Pancreas (tissue), 10 donors: ENCODE measurements at regions not wholly inside any gene's neighbourhood (a gene's known extent, or its start where the extent isn't known, plus 50 kb on each side); places are given as distances from the start of the nearest gene placed in this dataset.
A peak's percentile ranks its signal among the peaks of the same experiment; 100 is the strongest.

Source experiments
- ATAC-seq, 4 donors: fragments of 200-7000 bp; cut with Tn5 transposase; one replicate each; pipeline versions ENCODE4 v1.8.0 to v1.9.1; 2020; ENCODE audit warnings: mild to moderate bottlenecking in 4 of 4, moderate library complexity in 4 of 4
- DNase-seq, 6 donors: peaks; one replicate each; pipeline ENCODE4 v3.0.0-alpha.2; 2020
- FAIRE-seq: peaks from 2 replicates; lab custom pipeline; 2012; peaks lifted over from hg19 to GRCh38; lab: Jason Lieb, UNC
- H3K27ac ChIP-seq, 4 donors: fragments of 200-600 bp; sonication (generic); 1 replicate in 3 of 4; 2 replicates in 1 of 4; pipeline versions ENCODE4 v1.5.0 to v1.8.0; 2020
- H3K27me3 ChIP-seq, 4 donors: fragments of 200-600 bp; one replicate each; pipeline ENCODE4 v1.8.0; 2021
- H3K36me3 ChIP-seq, 3 donors: fragments of 200-600 bp; sonication (generic) in 1 of 3; one replicate each; pipeline versions ENCODE4 v1.5.0 to v1.8.0; 2020 to 2021
- H3K4me1 ChIP-seq, 3 donors: fragments of 200-600 bp; one replicate each; pipeline ENCODE4 v1.8.0; 2021
- H3K4me3 ChIP-seq, 4 donors: fragments of 200-600 bp; sonication (generic) in 2 of 4; one replicate each; pipeline versions ENCODE4 v1.5.0 to v1.8.0; 2020 to 2021
- H3K9me3 ChIP-seq, 4 donors: fragments of 200-600 bp; one replicate each; pipeline ENCODE4 v1.8.0; 2021
- CTCF ChIP-seq, 4 donors: fragments of 200-600 bp; sonication (generic) in 3 of 4; IDR thresholded peaks; one replicate each; pipeline versions ENCODE4 v1.5.0 to v1.8.0; 2021; ENCODE audit warnings: antibody characterized with exemption in 4 of 4
- WGBS, 2 donors: extraction: QIAGEN DNeasy Blood & Tissue Kit; methylation state at CpG; one replicate each; pipeline ENCODE4 v1.1.7; 2013; 5-methylcytosine and 5-hydroxymethylcytosine counted together
- intact Hi-C, 3 donors: fragments of 100-400 bp; cut with DNase I; formaldehyde crosslinking; loops; one replicate each; pipeline versions ENCODE4 v1.11.1 to v1.14.2; 2022
- donor health status: healthy with polysubstance abuse.
- donor health status: DM: no; HTN: no; CAD: no; lungs with moderate emphysema.
- donor health status: DM: no; HTN: no; CAD: no.
- donor health status: control.
- donor health status: control.
- donor health status: Bipolar disorder and iron deficiency.
- donor health status: DM: yes; HTN: yes; CAD: no.
- donor health status: DM: no; HTN: no; CAD: no.
- donor health status: DM: no; HTN: no; CAD: no.
- donor health status: DM: yes; HTN: yes; CAD: no.

GRCh38 chr11:23746896-23747295 lies 750.0 kb upstream of the LUZP2 start:
- Histone ChIP-seq H3K27me3 (no peaks in the 10 kb centered on the region), H3K36me3 (no peaks in the 10 kb centered on the region), H3K4me1 (peaks cover 0 to 2% (median 0%) of the 10 kb centered on the region in 3 donors), H3K4me3 (no peak overlapping the region), H3K27ac (no peak overlapping the region), H3K9me3 (no peaks in the 10 kb centered on the region)
- no peak for TF ChIP-seq CTCF (IDR thresholded peaks at IDR 0.05)
- FAIRE-seq (no peak), ATAC-seq (peak; percentile 44 to 69 (median 64)), DNase-seq (peak in 1 of 6 donors; percentile 17)
- WGBS, 2 donors: 24 to 38% methylated on average over 1 of the region's 1 CpG
- intact Hi-C loops: no loop called here

- no peak for TF ChIP-seq CTCF (IDR thresholded peaks at IDR 0.05)
- intact Hi-C loops: no loop called here
- WGBS, 2 donors: 57 to 66% methylated on average over 2 of the region's 2 CpGs
These were observed 747.0 kb upstream of the LUZP2 start for GRCh38 chr11:23749762-23750430.

GRCh38 chr11:23751280-23751679 lies 745.6 kb upstream of the LUZP2 start:
- H3K9me3 ChIP-seq: no peaks in the 10 kb centered on the region
- H3K27ac ChIP-seq: no peak overlapping the region
- H3K4me3 ChIP-seq: no peak overlapping the region
- no peaks in the 10 kb centered on the region for H3K27me3 ChIP-seq
- peaks cover 0 to 2% (median 0%) of the 10 kb centered on the region in 3 donors for H3K4me1 ChIP-seq
- FAIRE-seq (no peak), ATAC-seq (no peak), DNase-seq (no peak)
- 79 to 80% methylated on average over 2 of the region's 2 CpGs for WGBS, 2 donors
- TF ChIP-seq CTCF (IDR thresholded peaks at IDR 0.05): no peak
- H3K36me3 ChIP-seq: no peaks in the 10 kb centered on the region
- intact Hi-C loops: no loop called here

More at GRCh38 chr11:23749762-23750430, 747.0 kb upstream of the LUZP2 start:
- Histone ChIP-seq H3K36me3 (no peaks in the 10 kb centered on the region), H3K9me3 (no peaks in the 10 kb centered on the region), H3K4me1 (peaks cover 0 to 2% (median 0%) of the 10 kb centered on the region in 3 donors), H3K27ac (no peak overlapping the region), H3K27me3 (no peaks in the 10 kb centered on the region), H3K4me3 (no peak overlapping the region)
- ATAC-seq (no peak), FAIRE-seq (no peak), DNase-seq (no peak)

GRCh38 chr11:23755076-23755475 lies 741.8 kb upstream of the LUZP2 start:
- intact Hi-C loops: no loop called here
- DNase-seq (no peak), ATAC-seq (no peak), FAIRE-seq (no peak)
- WGBS, 2 donors: 89 to 90% methylated on average over 2 of the region's 2 CpGs
- no peaks in the 10 kb centered on the region for H3K36me3 ChIP-seq
- H3K4me1 ChIP-seq: peaks cover 0 to 4% (median 0%) of the 10 kb centered on the region in 3 donors
- H3K4me3 ChIP-seq: no peak overlapping the region
- no peak for TF ChIP-seq CTCF (IDR thresholded peaks at IDR 0.05)
- no peak overlapping the region for H3K27ac ChIP-seq
- no peaks in the 10 kb centered on the region for H3K27me3 ChIP-seq
- no peaks in the 10 kb centered on the region for H3K9me3 ChIP-seq

GRCh38 chr11:23755769-23756168 lies 741.1 kb upstream of the LUZP2 start:
- no peak overlapping the region for H3K4me3 ChIP-seq
- no peak overlapping the region for H3K27ac ChIP-seq
- no peak for TF ChIP-seq CTCF (IDR thresholded peaks at IDR 0.05)
- intact Hi-C loops: no loop called here
- peaks cover 0 to 4% (median 0%) of the 10 kb centered on the region in 3 donors for H3K4me1 ChIP-seq
- no peaks in the 10 kb centered on the region for H3K36me3 ChIP-seq
- DNase-seq (no peak), ATAC-seq (no peak), FAIRE-seq (no peak)
- WGBS, 2 donors: 66 to 71% methylated on average over 2 of the region's 2 CpGs
- H3K9me3 ChIP-seq: no peaks in the 10 kb centered on the region
- H3K27me3 ChIP-seq: no peaks in the 10 kb centered on the region
